ENCODE measurements at regions not wholly inside any gene's neighbourhood (a gene's known extent, or its start where the extent isn't known, plus 50 kb on each side); places are given as distances from the start of the nearest gene placed in this dataset.
A peak's percentile ranks its signal among the peaks of the same experiment; 100 is the strongest.
"Not testable (repeated sequence)": the region's sequence is repeated elsewhere in the genome, so short reads cannot be mapped to it uniquely, and the experiment has no call there.

- not testable (repeated sequence) for DNase-seq (ENCODE audit: low spot score)
Measured at GRCh38 chr7:57740126-57740525, 290.1 kb downstream of the ZNF716 start.

DNA sequence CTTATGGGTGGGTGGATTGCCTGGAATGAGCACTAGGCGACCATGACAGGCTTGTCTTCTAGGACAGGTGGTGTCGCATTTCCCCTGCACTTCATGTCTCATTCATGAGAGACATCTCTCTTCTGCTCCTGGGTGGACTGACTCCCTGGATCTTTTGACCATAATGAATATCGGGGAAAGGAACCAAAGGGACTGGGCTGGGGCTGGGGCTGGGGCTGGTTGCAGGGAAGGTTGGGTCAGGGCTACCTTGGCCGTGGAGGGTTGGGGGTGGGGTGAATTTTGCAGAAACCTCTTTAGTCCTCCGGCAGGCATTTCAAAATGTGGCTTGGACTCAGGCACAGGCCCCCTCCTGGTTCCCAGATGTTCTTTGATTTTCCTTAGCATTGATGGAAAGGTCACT is 319.2 kb downstream of the ZNF716 start:
- DNase-seq (ENCODE audit: low spot score): no peak

GRCh38 chr7:57769958-57770357 is 320.0 kb downstream of the ZNF716 start:
- no peak for DNase-seq (ENCODE audit: low spot score)

- DNase-seq (ENCODE audit: low spot score): no peak
Measured at GRCh38 chr7:57772126-57772924, 322.3 kb downstream of the ZNF716 start.

GRCh38 chr7:57774300-57774699 is 324.3 kb downstream of the ZNF716 start:
- DNase-seq (ENCODE audit: low spot score): no peak

GRCh38 chr7:57775396-57776088 is 325.6 kb downstream of the ZNF716 start:
- DNase-seq (ENCODE audit: low spot score): no peak

GRCh38 chr7:57776136-57776856 is 326.3 kb downstream of the ZNF716 start:
- DNase-seq (ENCODE audit: low spot score): not testable (repeated sequence)

DNA sequence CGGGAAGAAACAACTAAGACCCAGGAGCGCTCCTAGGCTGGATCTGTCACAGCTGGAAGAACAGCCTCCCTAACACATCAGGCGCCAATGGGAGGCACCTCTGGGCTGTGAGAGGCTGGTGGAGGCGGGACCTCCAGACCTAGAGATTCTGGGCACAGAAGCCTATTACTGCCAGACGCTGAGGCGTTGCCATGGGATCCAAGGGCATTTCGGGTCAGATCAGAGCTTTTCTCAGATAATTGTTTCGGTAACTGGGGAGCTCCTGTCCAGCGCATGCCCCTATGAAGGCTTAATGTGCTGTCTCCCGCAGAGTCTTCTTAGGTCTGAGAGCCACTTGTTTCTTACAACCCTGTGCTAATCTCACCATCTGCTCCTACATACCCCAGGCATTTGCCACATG is 339.2 kb downstream of the ZNF716 start:
- DNase-seq (ENCODE audit: low spot score): no peak

- no peak for DNase-seq (ENCODE audit: low spot score)
Measured at GRCh38 chr7:57819491-57819981, 369.6 kb downstream of the ZNF716 start.

DNA sequence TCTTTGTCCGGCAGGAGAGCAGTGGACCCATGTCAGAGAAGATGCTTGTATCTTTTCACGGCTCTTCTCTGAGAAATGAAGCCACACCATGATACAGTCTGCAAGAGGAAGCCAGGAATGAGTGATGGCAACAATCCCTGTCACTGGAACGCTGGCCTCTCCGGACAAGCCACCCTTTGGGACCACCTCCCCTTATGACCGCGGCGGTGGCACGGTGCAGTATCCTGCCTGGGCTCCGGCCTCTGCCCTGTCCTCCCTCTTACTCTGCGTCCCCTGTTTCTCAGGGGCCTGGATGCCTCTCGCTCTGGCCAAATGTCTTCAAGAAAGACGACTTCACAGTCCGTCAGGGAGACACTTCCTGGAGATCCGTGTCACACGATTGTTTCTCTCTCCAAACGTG is 370.5 kb downstream of the ZNF716 start:
- DNase-seq (ENCODE audit: low spot score): no peak

DNA sequence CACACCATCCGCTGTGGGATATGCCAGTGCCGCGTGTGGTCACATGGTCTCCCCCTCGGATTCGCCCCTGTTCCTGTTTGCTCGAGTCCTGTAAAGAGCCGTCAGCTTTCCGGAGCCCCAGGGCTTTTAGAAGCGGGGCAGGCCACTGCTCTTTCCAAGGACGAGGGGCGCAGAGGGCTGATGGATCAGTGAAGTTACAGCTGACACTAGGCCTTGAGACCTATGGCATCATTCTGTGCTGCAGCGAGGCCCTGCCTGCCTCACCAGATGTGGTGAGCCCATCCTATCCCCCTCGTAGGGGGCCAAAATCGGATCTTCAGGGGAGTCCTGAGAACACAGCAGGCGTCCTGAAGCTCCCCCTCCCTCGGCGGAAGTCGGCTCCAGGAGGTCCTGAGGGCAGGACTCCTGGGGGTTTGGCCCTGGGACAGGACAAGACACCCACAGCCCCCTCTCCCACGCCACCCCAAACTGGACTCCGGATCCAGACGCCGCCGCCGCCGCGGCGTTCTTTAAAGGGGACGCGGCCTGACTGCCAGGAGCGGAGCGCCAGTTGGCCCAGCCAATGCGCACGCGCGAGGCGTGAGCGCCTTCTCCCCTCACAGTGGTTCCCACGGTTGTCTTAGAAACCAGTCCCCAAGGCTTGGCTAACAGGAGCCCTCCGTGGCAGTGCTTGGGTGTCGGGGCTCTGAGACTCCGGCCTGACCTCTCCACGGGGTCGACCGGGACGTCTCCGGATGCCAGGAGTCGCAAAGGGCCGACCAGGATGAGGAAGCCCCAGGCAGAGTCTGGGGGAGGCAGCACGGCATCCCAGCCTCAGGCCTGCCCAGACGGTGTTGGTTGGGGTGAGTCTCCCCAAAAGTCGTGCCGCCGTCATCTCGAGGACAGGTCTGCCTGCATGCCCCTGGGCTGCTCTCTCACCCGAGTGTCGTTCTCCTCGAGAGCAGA is 371.7 kb downstream of the ZNF716 start:
- no peak for DNase-seq (ENCODE audit: low spot score)

DNA sequence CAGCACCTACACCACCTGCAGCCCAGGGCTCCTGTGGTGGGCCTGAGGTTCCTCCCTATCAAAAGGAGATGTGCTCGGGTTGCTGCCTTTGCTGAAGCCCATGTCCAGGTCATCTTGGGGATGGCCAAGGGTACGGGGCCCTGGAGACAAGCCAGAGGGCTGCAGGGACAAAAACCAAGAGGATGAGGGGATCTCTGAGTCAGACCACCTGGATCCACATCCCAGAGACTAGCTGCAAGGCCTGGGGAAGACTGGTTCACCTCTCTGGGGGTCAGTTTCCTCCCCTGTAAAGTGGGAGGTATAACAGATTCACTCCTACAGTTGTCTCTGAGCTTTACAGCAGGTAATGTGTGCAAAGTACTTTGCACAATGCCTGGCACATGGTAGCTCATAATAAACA is 376.6 kb downstream of the ZNF716 start:
- peak; percentile 28 for DNase-seq (ENCODE audit: low spot score)

- DNase-seq (ENCODE audit: low spot score): not testable (repeated sequence)
Measured at GRCh38 chr7:57835161-57835560, 385.2 kb downstream of the ZNF716 start.

GRCh38 chr7:57839152-57839551 is 389.2 kb downstream of the ZNF716 start:
- DNase-seq (ENCODE audit: low spot score): not testable (repeated sequence)

GRCh38 chr7:57867884-57868701 is 418.1 kb downstream of the ZNF716 start:
- no peak for DNase-seq (ENCODE audit: low spot score)

DNA sequence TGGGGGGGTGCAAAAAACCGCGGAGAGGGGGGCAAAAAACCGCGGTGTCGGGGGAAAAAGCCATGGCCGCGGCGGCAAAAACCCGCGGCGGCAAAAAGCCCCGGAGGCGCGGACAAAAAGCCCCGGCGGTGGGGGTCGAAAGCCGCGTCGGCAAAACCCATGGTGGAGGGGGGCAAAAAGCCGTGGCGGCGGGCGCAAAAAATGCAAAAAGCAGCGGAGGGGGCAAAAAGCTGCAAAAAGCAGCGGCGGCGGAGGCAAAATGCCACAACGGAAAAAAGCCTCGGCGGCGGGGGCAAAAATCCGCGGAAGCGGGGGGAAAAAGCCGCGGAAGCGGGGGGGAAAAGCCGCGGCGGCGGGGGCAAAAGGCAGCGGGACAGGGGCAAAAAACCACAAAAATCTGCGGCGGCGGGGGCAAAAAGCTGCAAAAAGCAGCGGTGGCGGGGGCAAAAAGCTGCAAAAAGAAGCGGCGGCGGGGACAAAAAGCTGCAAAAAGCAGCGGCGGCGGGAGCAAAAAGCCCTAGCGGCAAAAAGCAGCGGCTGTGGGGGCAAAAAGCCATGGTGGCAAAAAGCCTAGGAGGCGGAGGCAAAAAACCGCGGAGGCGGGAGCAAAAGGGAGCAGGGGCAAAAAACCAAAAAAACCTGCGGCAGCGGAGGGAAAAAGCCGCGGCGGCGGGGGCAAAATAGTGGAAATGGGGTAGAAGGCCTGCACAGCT is 418.9 kb downstream of the ZNF716 start:
- DNase-seq (ENCODE audit: low spot score): no peak

Data from left forelimb (tissue), 1 donor.